H9 (cell line): ENCODE measurements at regions not wholly inside any gene's neighbourhood (a gene's known extent, or its start where the extent isn't known, plus 50 kb on each side); places are given as distances from the start of the nearest gene placed in this dataset.

Experiments
- DNase-seq: peaks from one replicate; pipeline ENCODE4 v3.0.0-alpha.2; 2017
- H2AFZ ChIP-seq: one replicate; pipeline ENCODE4 v1.6.1; 2013; ENCODE audit warnings: mild to moderate bottlenecking, low read length, control low read depth, moderate library complexity
- H2AK5ac ChIP-seq: 2 replicates; pipeline ENCODE4 v1.6.1; 2013; ENCODE audit warnings: low read length, control low read depth, mixed read lengths; ENCODE audit not compliant: insufficient read length
- H2BK120ac ChIP-seq: one replicate; pipeline ENCODE4 v1.6.1; 2013; ENCODE audit warnings: low read depth, mild to moderate bottlenecking, low read length, control low read depth, inconsistent platforms; ENCODE audit not compliant: poor library complexity, severe bottlenecking
- H2BK12ac ChIP-seq: 2 replicates; pipeline ENCODE4 v1.6.1; 2013; ENCODE audit warnings: low read length, control low read depth, mixed read lengths, low read depth; ENCODE audit not compliant: insufficient read length
- H2BK15ac ChIP-seq: 2 replicates; pipeline ENCODE4 v1.6.1; 2013; ENCODE audit warnings: low read depth, low read length, control low read depth
- H2BK20ac ChIP-seq: one replicate; pipeline ENCODE4 v1.6.1; 2013; ENCODE audit warnings: low read depth, mild to moderate bottlenecking, low read length, control low read depth, inconsistent platforms; ENCODE audit not compliant: poor library complexity, severe bottlenecking
- H2BK5ac ChIP-seq: 2 replicates; pipeline ENCODE4 v1.6.1; 2013; ENCODE audit warnings: low read length, control low read depth, mixed read lengths; ENCODE audit not compliant: insufficient read length
- H3K14ac ChIP-seq: 2 replicates; pipeline ENCODE4 v1.6.1; 2013; ENCODE audit warnings: low read length, control low read depth; ENCODE audit not compliant: insufficient read depth
- H3K18ac ChIP-seq: 2 replicates; pipeline ENCODE4 v1.6.1; 2013; ENCODE audit warnings: low read depth, mild to moderate bottlenecking, mixed read lengths, low read length, control low read depth; ENCODE audit not compliant: insufficient read length
- H3K23ac ChIP-seq: 2 replicates; pipeline ENCODE4 v1.6.1; 2013; ENCODE audit warnings: low read length, control low read depth, mixed read lengths, low read depth; ENCODE audit not compliant: insufficient read length
- H3K23me2 ChIP-seq: 2 replicates; pipeline ENCODE4 v1.6.1; 2013; ENCODE audit warnings: low read depth, mild to moderate bottlenecking, mixed read lengths, low read length, control low read depth; ENCODE audit not compliant: insufficient read length, poor library complexity, severe bottlenecking
- H3K27ac ChIP-seq: 2 replicates; pipeline ENCODE4 v1.5.1; 2013; ENCODE audit warnings: low read length, control low read depth, mixed read lengths, low read depth; ENCODE audit not compliant: insufficient read length
- H3K27me3 ChIP-seq: 2 replicates; pipeline ENCODE4 v1.6.1; 2013; ENCODE audit warnings: low read length, control low read depth, inconsistent platforms; ENCODE audit not compliant: insufficient read depth
- H3K4ac ChIP-seq: 2 replicates; pipeline ENCODE4 v1.6.1; 2013; ENCODE audit warnings: low read depth, mild to moderate bottlenecking, control low read depth, inconsistent platforms, low read length, moderate library complexity
- H3K4me1 ChIP-seq: 2 replicates; pipeline ENCODE4 v1.6.1; 2013; ENCODE audit warnings: low read length, control low read depth, inconsistent platforms; ENCODE audit not compliant: insufficient read depth
- H3K4me2 ChIP-seq: 2 replicates; pipeline ENCODE4 v1.6.1; 2013; ENCODE audit warnings: low read length, control low read depth, mixed read lengths; ENCODE audit not compliant: insufficient read length, insufficient read depth
- H3K56ac ChIP-seq: 2 replicates; pipeline ENCODE4 v1.6.1; 2013; ENCODE audit warnings: low read depth, mild to moderate bottlenecking, mixed read lengths, low read length, control low read depth; ENCODE audit not compliant: insufficient read length
- H3K79me1 ChIP-seq: 2 replicates; pipeline ENCODE4 v1.6.1; 2013; ENCODE audit warnings: low read depth, mild to moderate bottlenecking, moderate library complexity, low read length, control low read depth, inconsistent platforms; ENCODE audit not compliant: insufficient read depth, poor library complexity, severe bottlenecking
- H3K79me2 ChIP-seq: 2 replicates; pipeline ENCODE4 v1.6.1; 2013; ENCODE audit warnings: low read length, control low read depth, inconsistent platforms; ENCODE audit not compliant: insufficient read depth
- H3K9ac ChIP-seq: 2 replicates; pipeline ENCODE4 v1.6.1; 2013; ENCODE audit warnings: low read length, control low read depth, mixed read lengths; ENCODE audit not compliant: insufficient read length; ENCODE audit errors: extremely low read depth
- H3K9me3 ChIP-seq: one replicate; pipeline ENCODE4 v1.6.1; 2013; ENCODE audit warnings: low read depth, low read length, inconsistent platforms; ENCODE audit not compliant: control insufficient read depth
- H3T11ph ChIP-seq: one replicate; pipeline ENCODE4 v1.6.1; 2013; ENCODE audit warnings: mild to moderate bottlenecking, low read length, control low read depth, inconsistent platforms
- H4K20me1 ChIP-seq: one replicate; pipeline ENCODE4 v1.6.1; 2013; ENCODE audit not compliant: control insufficient read depth, insufficient read length, insufficient read depth
- H4K5ac ChIP-seq: 2 replicates; pipeline ENCODE4 v1.6.1; 2013; ENCODE audit warnings: low read depth, mild to moderate bottlenecking, mixed read lengths, low read length, control low read depth; ENCODE audit not compliant: insufficient read length
- H4K8ac ChIP-seq: replicated peaks from 2 replicates; pipeline ENCODE4 v1.6.1; 2013; ENCODE audit warnings: low read length, control low read depth, mixed read lengths, low read depth; ENCODE audit not compliant: insufficient read length
- H4K91ac ChIP-seq: 2 replicates; pipeline ENCODE4 v1.6.1; 2013; ENCODE audit warnings: low read depth, mild to moderate bottlenecking, moderate library complexity, mixed read lengths, low read length, control low read depth; ENCODE audit not compliant: insufficient read length
- H3K27ac Mint-ChIP-seq, 3 experiments: 2 replicates in 2 of 3; 3 replicates in 1 of 3; pipeline ENCODE4 v1.8.0; 2020 to 2021; ENCODE audit warnings: mixed read lengths in 3 of 3, mild to moderate bottlenecking in 1 of 3, moderate library complexity in 1 of 3
- H3K27me3 Mint-ChIP-seq: 2 replicates; pipeline ENCODE4 v1.8.0; 2021; ENCODE audit warnings: low read depth, mild to moderate bottlenecking, moderate library complexity, mixed read lengths
- H3K36me3 Mint-ChIP-seq, 3 experiments: 2 replicates in 2 of 3; 3 replicates in 1 of 3; pipeline ENCODE4 v1.8.0; 2020 to 2021; ENCODE audit warnings: low read depth in 3 of 3, mixed read lengths in 3 of 3; ENCODE audit not compliant: insufficient read depth in 1 of 3
- H3K4me1 Mint-ChIP-seq, 2 experiments: 2 replicates each; pipeline ENCODE4 v1.8.0; 2020; ENCODE audit warnings: mixed read lengths in 2 of 2
- H3K4me3 Mint-ChIP-seq, 2 experiments: 2 replicates in 1 of 2; 3 replicates in 1 of 2; pipeline ENCODE4 v1.8.0; 2020 to 2021; ENCODE audit warnings: mild to moderate bottlenecking in 2 of 2, mixed read lengths in 2 of 2, moderate library complexity in 1 of 2
- H3K9me3 Mint-ChIP-seq, 2 experiments: 2 replicates in 1 of 2; 3 replicates in 1 of 2; pipeline ENCODE4 v1.8.0; 2020; ENCODE audit warnings: mild to moderate bottlenecking in 2 of 2, mixed read lengths in 2 of 2, moderate library complexity in 1 of 2
- CTCF ChIP-seq: fragments of 200-600 bp; sonication (generic); conservative IDR thresholded peaks from 3 replicates; pipeline ENCODE4 v1.8.0; 2021; ENCODE audit warnings: antibody characterized with exemption, mild to moderate bottlenecking

DNA sequence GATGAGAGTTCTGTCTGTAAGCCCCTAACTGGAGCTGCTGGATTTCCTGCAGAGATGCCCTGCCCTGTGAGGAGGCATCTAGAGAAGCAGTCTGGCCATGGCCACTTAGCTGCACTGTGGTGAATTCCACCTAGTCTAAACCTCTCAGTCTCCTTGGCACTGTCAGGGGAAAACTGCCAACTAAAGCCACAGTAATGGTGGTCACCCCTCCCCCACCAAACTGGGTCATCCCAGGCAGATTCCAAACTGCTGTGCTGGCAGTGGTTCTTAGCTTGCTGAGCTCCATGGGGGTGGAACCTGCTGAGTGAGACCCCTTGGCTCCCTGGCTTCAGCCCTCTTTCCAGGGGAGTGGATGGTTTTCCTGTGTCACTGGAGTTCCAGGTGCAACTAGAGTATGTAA is 740.6 kb downstream of the RWDD3 start:
- no peaks in the 10 kb centered on the region for H4K20me1 ChIP-seq
- H3K56ac ChIP-seq: no peak overlapping the region
- Mint-ChIP-seq H3K4me1 (no peaks in the 10 kb centered on the region), H3K4me3 (no peak overlapping the region), H3K27ac (no peak overlapping the region; a peak in 1 of 7 replicates), H3K36me3 (peaks cover under 1 to 21% (median 12%) of the 10 kb centered on the region in 3 experiments; a peak in 6 of 7 replicates), H3K27me3 (no peaks in the 10 kb centered on the region), H3K9me3 (peaks cover 9 to 21% of the 10 kb centered on the region in 2 experiments; a peak in 4 of 5 replicates)
- peak; percentile 26 for DNase-seq
- no peak overlapping the region for H3K4ac ChIP-seq
- H3K27me3 ChIP-seq: no peaks in the 10 kb centered on the region
- H3K23ac ChIP-seq: no peak overlapping the region
- H4K8ac ChIP-seq: no peak overlapping the region
- no peak overlapping the region for H2BK12ac ChIP-seq
- H2AFZ ChIP-seq: no peak overlapping the region
- no peak overlapping the region for H4K5ac ChIP-seq
- H3K4me1 ChIP-seq: no peaks in the 10 kb centered on the region
- no peak overlapping the region for H3K4me2 ChIP-seq
- H3K18ac ChIP-seq: no peak overlapping the region
- TF ChIP-seq CTCF: no peak
- no peak overlapping the region for H2BK20ac ChIP-seq
- no peak overlapping the region for H2BK120ac ChIP-seq
- no peak overlapping the region for H2AK5ac ChIP-seq
- no peaks in the 10 kb centered on the region for H3K79me2 ChIP-seq
- H3T11ph ChIP-seq: no peak overlapping the region
- H3K23me2 ChIP-seq: no peaks in the 10 kb centered on the region
- H3K9ac ChIP-seq: no peak overlapping the region
- no peaks in the 10 kb centered on the region for H3K79me1 ChIP-seq
- H2BK15ac ChIP-seq: no peak overlapping the region
- H2BK5ac ChIP-seq: no peak overlapping the region
- no peak overlapping the region for H3K14ac ChIP-seq
- no peak overlapping the region for H4K91ac ChIP-seq
- H3K27ac ChIP-seq: no peak overlapping the region
- H3K9me3 ChIP-seq: no peaks in the 10 kb centered on the region
